G401.6 (cell line): ENCODE measurements at regions not wholly inside any gene's neighbourhood (a gene's known extent, or its start where the extent isn't known, plus 50 kb on each side); places are given as distances from the start of the nearest gene placed in this dataset.
"Not testable (repeated sequence)": the region's sequence is repeated elsewhere in the genome, so short reads cannot be mapped to it uniquely, and the experiment has no call there.

ENCODE experiments used
- FAIRE-seq: peaks from 2 replicates; lab custom pipeline; 2012; peaks lifted over from hg19 to GRCh38; lab: Jason Lieb, UNC

GRCh38 chr4:189098932-189099696 is 841.6 kb upstream of the FRG1 start:
- FAIRE-seq, result no peak

- FAIRE-seq, result no peak
These were observed 827.2 kb upstream of the FRG1 start for GRCh38 chr4:189113389-189113888.

- FAIRE-seq, result no peak
These were observed 823.2 kb upstream of the FRG1 start for GRCh38 chr4:189117426-189117825.

DNA sequence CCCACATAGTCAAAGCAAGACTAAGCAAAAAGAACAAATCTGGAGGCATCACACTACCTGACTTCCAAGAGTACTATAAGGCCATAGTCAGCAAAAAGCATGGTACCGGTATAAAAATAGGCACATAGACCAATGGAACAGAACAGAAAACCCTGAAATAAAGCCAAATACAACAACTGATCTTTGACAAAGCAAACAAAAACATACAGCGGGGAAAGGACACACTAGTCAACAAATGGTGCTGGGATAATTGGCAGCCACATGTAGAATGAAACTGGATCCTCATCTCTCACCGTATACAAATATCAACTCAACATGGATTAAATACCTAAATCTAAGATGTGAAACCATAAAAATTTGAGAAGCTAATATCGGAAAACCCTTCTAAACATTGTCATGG is 819.3 kb upstream of the FRG1 start:
- FAIRE-seq, result no peak

DNA sequence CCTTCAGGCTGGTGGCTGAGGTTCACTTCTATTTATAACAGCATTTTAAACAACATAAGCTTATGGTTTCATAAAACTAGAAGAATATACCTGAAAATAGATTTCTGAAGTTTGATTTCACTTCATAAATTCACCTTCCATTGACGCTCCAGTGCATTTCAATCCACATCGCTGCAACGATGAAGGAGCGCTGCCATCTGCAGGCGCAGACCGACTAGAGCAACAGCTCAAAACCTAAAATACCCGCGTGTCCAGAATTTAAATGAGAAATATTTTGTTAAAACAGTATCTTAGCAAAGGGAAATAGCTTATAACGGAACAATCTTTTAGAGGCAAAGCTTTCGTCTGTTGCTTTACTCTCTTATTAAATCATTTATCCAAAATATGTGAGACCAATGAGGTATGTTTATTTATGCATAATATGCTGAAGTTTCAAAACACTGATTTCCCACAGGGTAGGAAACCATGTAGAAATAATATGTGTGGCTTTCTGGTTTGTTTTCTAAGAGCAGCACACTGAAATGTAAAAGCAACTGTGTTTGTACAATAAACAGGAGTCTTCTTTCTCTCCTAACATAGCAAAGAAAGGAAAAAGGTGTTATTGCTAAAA is 816.4 kb upstream of the FRG1 start:
- FAIRE-seq, result no peak

GRCh38 chr4:189124791-189125190 is 815.9 kb upstream of the FRG1 start:
- FAIRE-seq, result no peak

GRCh38 chr4:189126040-189126439 is 814.6 kb upstream of the FRG1 start:
- FAIRE-seq, result no peak

- no peak for FAIRE-seq
These were observed 812.3 kb upstream of the FRG1 start for GRCh38 chr4:189128341-189128740.

GRCh38 chr4:189129044-189129694 is 811.5 kb upstream of the FRG1 start:
- no peak for FAIRE-seq

DNA sequence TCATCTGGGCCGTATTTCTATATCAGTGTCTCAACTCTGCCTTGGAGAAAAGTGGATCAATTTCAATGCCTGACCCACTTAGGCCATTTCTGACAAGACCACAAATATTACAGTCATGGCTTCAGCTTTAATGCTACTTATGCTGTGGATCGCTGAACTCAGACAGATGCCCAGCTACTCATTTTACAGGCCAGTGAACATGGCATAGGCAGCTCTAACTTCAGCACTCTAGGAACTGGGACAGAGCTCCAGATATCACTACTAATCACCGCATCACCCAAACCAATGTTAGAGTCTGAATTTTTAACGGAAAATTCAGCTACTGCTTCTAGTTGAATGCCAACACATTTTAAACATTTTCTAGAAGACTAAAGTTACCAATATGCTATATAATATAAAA is 809.6 kb upstream of the FRG1 start:
- no peak for FAIRE-seq

DNA sequence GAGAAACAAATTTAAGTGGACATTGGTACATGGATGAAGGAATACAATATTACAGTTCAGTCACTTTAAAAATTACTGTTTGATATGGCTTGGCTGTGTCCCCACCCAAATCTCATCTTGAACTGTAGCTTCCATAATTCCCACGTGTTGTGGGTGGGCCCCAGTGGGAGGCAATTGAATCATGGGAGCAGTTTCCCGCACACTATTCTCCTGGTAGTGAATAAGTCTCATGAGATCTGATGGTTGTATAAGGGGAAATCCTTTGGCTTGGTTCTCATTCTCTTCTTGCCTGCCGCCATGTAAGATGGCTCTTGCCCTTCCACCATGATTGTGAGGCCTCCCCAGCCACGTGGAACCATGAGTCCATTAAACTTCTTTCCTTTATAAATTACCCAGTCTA is 804.2 kb upstream of the FRG1 start:
- no peak for FAIRE-seq

DNA sequence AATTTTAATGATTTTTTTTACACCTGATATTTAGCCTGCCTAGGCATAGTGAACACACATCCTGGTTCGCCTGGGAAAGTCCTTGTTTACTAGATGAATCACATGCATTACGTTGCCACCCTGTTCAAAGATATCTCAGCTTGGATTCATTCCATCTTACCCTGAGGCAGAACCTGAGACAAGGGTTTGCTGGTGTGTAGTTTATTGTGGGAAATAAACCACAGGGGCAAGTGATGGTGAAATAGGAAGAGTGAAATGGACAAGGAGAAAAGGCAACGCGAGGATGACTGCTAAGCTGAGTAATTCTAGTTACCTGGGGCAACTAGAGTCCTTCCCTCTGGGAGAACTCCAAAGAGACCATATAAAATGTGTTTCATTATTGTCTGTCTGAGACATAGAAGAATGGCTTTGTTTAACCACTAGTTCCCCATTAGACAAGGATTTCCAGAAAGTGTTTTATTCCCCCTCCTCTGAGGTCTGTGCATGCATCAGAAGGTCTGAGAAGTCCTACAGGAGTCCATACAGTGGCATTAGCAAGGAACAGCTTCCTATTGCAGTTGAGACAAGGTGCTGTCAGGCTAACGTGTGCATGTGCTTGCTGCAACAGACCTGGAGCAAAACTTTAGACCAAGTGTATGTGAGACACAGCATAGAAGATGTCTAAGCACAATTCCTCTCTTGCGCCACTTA is 797.3 kb upstream of the FRG1 start:
- FAIRE-seq, result no peak

DNA sequence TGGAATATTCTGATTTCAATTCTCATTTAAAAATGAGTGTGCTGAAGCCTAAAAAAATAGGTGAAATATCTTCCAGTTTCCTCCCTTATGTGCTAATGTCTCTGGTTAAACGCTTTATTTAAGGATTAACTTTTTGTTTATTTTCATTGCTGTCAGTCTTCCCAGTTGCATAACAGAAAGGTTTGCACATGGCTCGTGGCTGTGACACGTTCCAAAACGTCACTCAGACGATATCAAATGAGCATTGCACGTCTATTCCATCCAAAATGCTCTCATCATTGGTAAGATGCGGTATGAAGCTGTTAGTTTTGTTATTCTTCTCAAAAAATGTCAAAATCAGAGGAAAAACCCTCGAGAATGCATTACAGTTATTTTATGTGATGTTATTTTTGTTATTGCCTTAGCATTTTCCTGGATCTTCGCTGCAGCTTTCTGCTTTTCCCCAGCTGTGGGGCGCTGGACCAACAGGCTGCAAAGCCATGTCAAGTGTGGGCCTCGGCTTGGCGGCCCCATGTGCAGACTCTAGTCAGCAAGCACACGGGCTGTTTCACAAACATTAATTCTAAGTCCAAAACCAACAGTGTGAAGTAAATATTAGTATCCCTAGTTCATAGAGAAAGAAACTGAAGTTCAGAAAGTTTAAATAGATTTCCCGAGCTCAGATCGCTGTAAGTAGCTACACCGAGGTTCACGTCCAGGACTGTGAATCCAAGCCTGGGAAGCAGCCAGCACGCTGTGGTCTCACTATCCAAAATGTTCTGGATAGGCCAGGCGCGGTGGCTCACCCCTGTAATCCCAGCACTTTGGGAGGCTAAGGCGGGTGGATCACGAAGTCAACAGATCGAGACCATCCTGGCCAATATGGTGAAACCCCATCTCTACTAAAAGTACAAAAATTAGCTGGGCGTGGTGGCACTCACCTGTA is 793.4 kb upstream of the FRG1 start:
- FAIRE-seq, result no peak

DNA sequence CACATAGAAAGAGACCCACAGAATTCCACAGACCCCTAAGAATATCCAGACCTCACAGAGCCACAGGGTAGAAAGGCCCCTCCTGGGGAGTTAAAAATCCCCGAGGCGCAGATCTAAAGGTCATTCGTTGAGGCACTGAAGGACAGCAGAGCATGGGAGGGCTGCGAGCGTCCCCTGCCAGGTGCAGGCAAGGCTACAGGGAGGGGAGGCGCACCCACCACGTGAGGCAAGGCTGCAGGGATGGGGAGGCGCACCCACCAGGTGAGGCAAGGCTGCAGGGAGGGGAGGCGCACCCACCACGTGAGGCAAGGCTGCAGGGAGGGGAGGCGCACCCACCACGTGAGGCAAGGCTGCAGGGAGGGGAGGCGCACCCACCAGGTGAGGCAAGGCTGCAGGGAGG is 785.6 kb upstream of the FRG1 start:
- FAIRE-seq, result not testable (repeated sequence)

DNA sequence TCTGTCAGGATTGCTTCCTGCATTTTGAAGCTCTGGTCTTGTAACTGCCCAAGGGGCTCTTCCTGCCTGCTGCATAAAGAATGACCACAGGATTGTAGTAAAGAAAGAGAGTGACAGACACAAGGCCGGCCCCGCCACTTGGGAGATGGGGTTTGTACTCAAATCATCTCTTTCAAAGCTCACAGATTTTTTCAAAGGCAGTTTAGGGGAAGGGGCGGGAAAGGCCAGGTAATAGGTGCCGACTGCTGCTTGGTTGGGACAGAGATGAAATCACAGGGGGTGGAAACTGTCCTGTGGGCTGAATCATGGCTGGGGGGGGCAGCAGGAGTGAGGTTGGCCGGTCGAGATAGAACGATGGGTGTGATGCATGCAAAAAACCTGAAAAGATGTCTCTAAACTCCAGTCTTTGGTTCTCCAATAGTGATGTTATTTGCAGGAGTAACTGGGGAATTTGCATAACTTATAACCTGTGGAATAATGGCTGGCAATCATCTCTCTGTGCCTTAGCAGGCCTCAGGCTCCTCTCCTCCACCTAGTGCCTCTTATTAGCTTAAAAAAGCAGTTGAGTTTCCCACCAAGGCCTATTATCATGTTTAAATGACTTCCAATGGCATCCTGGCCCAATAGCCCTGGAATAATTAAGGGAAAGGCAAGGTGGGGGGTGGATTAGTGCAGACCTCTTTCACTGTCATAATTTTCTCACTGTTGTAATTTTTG is 778.4 kb upstream of the FRG1 start:
- no peak for FAIRE-seq

- FAIRE-seq, result no peak
These were observed 777.8 kb upstream of the FRG1 start for GRCh38 chr4:189162888-189163287.

- no peak for FAIRE-seq
These were observed 764.7 kb upstream of the FRG1 start for GRCh38 chr4:189176002-189176401.

GRCh38 chr4:189177130-189177529 is 763.5 kb upstream of the FRG1 start:
- no peak for FAIRE-seq

- FAIRE-seq, result no peak
These were observed 762.4 kb upstream of the FRG1 start for GRCh38 chr4:189178125-189178746.

DNA sequence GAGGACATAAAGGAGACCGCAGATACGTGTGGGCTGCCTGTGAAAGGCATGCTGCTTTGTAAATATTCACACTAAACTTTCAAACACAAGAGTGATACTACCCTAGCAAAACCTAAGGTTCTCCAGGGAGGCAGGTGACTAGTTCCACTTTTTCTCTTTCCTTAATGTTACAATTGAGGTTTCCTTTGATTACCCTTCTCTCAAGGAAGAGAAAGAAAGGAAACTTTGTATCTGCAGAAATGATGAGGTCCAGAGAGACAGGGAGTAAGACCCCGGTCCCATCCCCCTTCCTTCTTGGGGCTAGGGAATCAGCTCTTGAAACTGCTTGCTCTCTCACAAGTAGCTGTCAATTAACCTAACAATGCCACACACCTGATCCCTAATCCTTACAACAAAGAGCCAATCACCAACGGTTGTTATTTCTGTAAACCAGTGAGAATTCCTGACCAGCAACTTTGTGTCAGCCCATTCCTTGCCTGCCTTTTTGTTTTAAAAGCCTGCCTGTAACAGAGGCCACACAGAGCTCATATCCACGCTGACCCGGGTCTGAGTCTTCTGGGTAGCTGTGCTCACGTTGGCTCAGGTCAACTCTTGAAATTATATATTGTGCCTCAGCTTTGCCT is 754.8 kb upstream of the FRG1 start:
- no peak for FAIRE-seq
